ENCODE measurements at regions not wholly inside any gene's neighbourhood (a gene's known extent, or its start where the extent isn't known, plus 50 kb on each side); places are given as distances from the start of the nearest gene placed in this dataset.
A peak's percentile ranks its signal among the peaks of the same experiment; 100 is the strongest.

DNA sequence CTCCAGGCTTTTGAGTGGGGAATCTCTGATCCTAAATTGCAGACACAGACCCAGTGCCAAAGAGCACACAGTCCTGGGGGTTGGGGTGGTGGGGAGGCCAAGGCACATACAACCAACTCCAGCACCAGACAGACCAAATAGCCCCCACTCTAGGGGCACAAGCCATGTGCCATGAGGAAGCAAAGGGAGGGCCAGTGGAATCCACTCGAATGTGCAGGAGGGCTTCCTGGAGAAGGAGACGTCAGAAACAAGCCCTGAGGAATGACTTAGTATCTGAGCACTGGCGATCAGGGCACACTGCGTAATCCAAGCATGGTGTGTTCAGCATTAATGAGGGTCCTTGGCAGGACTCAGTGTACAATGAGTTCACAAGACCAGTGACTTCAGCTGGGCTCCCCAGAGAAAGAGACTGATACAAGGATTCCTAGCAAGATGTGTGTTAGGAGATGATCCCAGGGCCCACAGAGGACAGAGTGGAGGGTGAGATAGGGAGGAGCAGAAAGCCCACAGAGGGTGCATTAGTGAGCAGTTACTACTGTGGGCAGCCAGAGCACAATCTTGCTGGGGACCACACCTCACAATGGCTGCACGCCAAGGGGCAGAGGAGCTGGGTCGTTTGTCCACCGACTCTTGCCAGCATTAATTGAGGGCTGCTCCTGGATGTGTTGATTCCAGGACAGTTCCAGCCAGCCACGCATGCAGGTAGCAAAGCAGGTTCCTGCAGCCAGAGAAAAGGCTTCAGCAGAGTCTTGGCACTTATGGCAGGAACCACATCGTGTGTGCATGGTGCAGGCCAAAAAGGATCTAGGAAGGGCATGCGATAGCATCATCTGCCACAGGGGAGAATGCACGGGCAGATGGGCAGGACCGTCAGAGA lies 152.6 kb upstream of the VSTM2B start:
- Mint-ChIP-seq H3K27ac (ENCODE audit: unreplicated experiment) (no peak overlapping the region), H3K9me3 (ENCODE audit: unreplicated experiment) (peaks cover 20% of the 10 kb centered on the region), H3K36me3 (ENCODE audit: unreplicated experiment) (no peaks in the 10 kb centered on the region), H3K4me1 (ENCODE audit: unreplicated experiment) (no peaks in the 10 kb centered on the region), H3K27me3 (ENCODE audit: unreplicated experiment) (no peaks in the 10 kb centered on the region), H3K4me3 (ENCODE audit: unreplicated experiment) (no peak overlapping the region)
- TF ChIP-seq, protein P1, sequence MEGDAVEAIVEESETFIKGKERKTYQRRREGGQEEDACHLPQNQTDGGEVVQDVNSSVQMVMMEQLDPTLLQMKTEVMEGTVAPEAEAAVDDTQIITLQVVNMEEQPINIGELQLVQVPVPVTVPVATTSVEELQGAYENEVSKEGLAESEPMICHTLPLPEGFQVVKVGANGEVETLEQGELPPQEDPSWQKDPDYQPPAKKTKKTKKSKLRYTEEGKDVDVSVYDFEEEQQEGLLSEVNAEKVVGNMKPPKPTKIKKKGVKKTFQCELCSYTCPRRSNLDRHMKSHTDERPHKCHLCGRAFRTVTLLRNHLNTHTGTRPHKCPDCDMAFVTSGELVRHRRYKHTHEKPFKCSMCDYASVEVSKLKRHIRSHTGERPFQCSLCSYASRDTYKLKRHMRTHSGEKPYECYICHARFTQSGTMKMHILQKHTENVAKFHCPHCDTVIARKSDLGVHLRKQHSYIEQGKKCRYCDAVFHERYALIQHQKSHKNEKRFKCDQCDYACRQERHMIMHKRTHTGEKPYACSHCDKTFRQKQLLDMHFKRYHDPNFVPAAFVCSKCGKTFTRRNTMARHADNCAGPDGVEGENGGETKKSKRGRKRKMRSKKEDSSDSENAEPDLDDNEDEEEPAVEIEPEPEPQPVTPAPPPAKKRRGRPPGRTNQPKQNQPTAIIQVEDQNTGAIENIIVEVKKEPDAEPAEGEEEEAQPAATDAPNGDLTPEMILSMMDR (IDR thresholded peaks at IDR 0.05) = no peak
- peak; percentile 49 for DNase-seq (ENCODE audit: extremely low spot score, unreplicated experiment)

DNA sequence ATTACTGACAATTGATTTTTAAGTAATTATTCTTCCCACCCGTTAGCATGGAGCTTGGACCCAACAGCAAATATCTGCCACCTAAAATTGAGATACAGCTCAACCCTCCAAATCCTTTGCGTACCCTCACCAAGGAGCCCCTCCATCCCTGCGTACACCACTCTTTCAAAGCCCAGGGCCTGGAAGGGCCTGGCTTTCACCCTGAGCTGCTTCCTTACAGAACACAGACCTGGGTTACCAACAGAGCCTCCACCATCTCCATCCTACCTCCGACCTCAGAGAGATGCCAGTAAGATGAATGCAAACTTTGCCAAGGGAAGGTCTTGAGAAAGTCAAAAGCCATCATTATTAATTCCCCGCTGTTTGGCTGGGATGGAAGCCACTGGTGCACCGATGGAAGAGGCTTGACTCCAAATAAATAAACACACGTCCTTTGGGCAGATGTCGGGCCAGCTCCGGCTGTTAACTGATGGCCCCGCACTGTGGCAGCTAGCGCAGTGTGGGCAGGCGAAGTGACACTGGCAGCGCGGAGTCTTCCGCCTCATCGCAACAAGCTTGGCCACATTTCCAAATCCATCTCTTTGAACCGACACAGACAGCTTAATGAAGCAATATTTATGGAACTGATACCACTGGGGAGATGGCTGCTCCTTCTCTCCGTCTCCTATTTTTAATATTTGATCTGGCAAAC lies 150.2 kb upstream of the VSTM2B start:
- Mint-ChIP-seq H3K4me1 (ENCODE audit: unreplicated experiment) (no peaks in the 10 kb centered on the region), H3K27ac (ENCODE audit: unreplicated experiment) (no peak overlapping the region), H3K27me3 (ENCODE audit: unreplicated experiment) (no peaks in the 10 kb centered on the region), H3K36me3 (ENCODE audit: unreplicated experiment) (no peaks in the 10 kb centered on the region), H3K9me3 (ENCODE audit: unreplicated experiment) (peaks cover 20% of the 10 kb centered on the region), H3K4me3 (ENCODE audit: unreplicated experiment) (no peak overlapping the region)
- TF ChIP-seq, protein P1 (IDR thresholded peaks at IDR 0.05) = no peak
- peak; percentile 76 for DNase-seq (ENCODE audit: extremely low spot score, unreplicated experiment)

DNA sequence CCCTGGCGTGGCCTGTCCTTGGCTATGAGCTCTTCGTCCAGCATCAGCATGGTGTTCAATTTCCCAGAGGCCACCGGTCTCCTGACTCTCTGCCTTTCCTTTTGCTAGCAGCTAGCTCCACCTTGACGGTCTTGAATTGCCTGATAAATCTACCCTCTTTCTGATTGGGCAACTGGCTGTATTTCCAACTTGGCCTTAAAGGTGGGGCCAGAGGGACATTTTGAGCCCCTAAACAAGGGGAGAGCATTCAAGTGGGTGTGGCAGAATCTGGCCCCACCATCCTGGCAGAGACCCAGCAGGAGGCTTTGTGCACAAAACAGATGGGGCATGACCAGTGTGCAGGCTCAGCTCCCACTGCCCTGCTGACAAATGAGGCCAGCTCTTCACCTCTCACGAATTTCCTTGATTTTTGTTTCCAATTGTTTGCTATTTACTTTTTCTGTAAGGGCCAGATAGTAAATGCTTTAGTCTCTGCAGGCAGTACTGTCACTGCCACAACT lies 148.9 kb upstream of the VSTM2B start:
- TF ChIP-seq, protein P1 (IDR thresholded peaks at IDR 0.05) = no peak
- Mint-ChIP-seq H3K4me3 (ENCODE audit: unreplicated experiment) (no peak overlapping the region), H3K9me3 (ENCODE audit: unreplicated experiment) (peaks cover 20% of the 10 kb centered on the region), H3K36me3 (ENCODE audit: unreplicated experiment) (no peaks in the 10 kb centered on the region), H3K27ac (ENCODE audit: unreplicated experiment) (no peak overlapping the region), H3K4me1 (ENCODE audit: unreplicated experiment) (no peaks in the 10 kb centered on the region), H3K27me3 (ENCODE audit: unreplicated experiment) (no peaks in the 10 kb centered on the region)
- DNase-seq (ENCODE audit: extremely low spot score, unreplicated experiment) = peak; percentile 25

DNA sequence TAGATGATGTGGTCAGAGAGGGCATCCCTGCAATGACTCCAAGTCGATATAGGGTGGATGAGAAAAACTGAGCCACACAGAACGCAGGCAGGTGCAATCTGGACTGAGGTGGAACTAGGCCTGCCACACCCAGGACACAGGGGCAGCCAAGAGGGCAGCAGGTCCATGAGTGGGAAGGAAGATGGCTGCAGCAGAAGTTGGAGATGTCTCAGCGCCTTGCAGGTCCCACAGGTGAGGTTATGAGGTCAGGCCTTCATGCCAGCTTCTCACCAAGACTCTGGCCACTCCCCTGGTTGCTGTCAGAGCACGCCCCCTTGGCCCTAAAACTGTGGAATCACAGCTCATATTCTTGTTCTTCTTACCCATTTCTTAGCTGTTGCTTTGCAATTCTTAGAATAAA lies 147.7 kb upstream of the VSTM2B start:
- TF ChIP-seq, protein P1 (IDR thresholded peaks at IDR 0.05) = no peak

DNA sequence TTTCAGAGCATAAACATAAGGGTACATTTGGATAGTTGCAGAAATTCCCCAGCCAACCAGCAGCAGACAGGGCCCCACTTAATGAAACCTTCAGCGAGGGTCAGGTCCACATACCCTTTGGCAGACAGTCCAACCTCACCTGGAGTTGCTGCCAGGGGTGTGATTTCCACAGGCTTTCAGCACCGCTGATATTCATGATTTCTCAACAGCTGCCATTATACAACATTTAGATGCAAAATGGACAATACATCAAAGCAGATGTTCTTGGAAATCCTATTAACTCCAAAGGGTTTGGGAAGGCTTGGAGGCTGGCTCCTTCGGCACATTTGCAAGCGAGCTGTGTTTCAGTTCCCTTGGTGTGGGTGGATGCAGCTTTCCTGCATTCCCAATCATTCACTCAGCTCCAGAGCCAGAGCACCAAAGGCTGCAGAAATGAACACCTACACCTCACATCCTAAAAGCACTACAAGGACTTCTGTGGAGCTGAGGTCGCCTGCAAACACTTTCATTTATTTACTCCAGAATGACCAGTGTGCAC lies 147.2 kb upstream of the VSTM2B start:
- Mint-ChIP-seq H3K4me3 (ENCODE audit: unreplicated experiment) (no peak overlapping the region), H3K36me3 (ENCODE audit: unreplicated experiment) (no peaks in the 10 kb centered on the region), H3K27me3 (ENCODE audit: unreplicated experiment) (no peaks in the 10 kb centered on the region), H3K9me3 (ENCODE audit: unreplicated experiment) (peaks cover 13% of the 10 kb centered on the region), H3K27ac (ENCODE audit: unreplicated experiment) (no peak overlapping the region), H3K4me1 (ENCODE audit: unreplicated experiment) (no peaks in the 10 kb centered on the region)
- TF ChIP-seq, protein P1 (IDR thresholded peaks at IDR 0.05) = no peak
- DNase-seq (ENCODE audit: extremely low spot score, unreplicated experiment) = peak; percentile 48

More for the DNA sequence above, 147.7 kb upstream of the VSTM2B start:
- Mint-ChIP-seq H3K4me3 (ENCODE audit: unreplicated experiment) (no peak overlapping the region), H3K27ac (ENCODE audit: unreplicated experiment) (no peak overlapping the region), H3K4me1 (ENCODE audit: unreplicated experiment) (no peaks in the 10 kb centered on the region), H3K36me3 (ENCODE audit: unreplicated experiment) (no peaks in the 10 kb centered on the region), H3K27me3 (ENCODE audit: unreplicated experiment) (no peaks in the 10 kb centered on the region), H3K9me3 (ENCODE audit: unreplicated experiment) (peaks cover 18% of the 10 kb centered on the region)
- DNase-seq (ENCODE audit: extremely low spot score, unreplicated experiment) = peak; percentile 30

Data from osteocyte (in vitro differentiated cells).